ENCODE measurements at regions not wholly inside any gene's neighbourhood (a gene's known extent, or its start where the extent isn't known, plus 50 kb on each side); places are given as distances from the start of the nearest gene placed in this dataset.
"Not testable (repeated sequence)": the region's sequence is repeated elsewhere in the genome, so short reads cannot be mapped to it uniquely, and the experiment has no call there.

DNA sequence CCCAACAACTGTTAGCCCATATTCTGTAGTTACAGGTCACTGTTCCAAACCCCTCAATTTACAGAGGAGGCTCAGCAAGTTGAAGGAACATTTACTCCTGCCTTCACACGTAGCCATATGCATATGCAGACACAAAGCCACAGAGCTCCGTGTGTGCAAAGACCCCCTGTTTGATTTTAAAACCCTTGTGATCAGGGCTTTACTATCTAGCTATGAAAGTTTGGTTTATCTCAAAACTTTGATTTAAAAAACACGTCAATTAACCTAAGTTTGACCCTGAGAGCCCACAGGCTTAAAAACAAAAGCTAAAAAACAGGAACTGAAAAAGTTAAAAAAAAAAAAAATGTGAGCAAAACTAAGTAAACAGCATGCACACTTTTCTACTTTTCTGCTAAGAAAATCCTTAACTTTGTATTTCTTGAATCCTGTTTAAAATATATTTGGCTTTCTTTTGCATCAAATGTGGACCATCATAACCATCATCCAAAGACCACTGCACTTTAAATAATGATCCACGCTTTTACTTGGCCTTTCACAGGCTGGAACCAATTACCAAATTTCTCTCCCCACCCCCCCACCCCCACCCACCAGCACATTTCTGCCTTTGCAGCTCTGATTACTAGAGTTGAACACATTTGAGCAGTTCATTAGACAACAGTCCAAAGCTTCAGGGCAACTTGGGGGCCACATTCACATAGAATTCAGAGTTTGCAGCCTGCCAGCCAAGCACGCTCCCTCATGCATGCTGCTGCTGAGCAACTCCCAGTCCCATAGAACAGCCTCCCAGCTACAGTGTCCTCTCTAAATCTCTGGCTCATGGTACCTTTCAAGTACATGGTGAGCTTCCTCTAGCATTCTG, 128.8 kb upstream of the MAP3K1 start:
- DNase-seq = no peak

GRCh38 chr5:56685503-56686217, 129.7 kb upstream of the MAP3K1 start:
- DNase-seq = no peak

DNA sequence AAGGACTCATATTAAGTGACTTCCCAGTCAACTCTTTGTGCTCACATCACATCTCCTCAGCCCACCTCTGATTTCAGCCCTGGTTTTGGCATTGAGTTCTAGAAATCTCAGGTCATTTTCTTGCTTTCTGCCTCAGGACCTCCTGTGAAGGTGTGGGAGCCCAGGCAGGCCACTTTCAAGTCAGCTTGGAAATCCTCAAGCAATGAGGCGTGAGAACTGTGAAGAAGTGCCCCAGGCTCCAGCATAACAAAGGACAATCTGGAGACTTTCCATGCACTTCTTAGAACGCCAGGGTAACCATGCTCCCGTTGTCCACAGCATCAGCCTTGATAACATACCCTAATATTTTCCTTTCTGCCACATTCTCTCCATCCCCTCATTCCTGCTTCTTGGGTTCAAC, 131.2 kb upstream of the MAP3K1 start:
- no peak for DNase-seq

DNA sequence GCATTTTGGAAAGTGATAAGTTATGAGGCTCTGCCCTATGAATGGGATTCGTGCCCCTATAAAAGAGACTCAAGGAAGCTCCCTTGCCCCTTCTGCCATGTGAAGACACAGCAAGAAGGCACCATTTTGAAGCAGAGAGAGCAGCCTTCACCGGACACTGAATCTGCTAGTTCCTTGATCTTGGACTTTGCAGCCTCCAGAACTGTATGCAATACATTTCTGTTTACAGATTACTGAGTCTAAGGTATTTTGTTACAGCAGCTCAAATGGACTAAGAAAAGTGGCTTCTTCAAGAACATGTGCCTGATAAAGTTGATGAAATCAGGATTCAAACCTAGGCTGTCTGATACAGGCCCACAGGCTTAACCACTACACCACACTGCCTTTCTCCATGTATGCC, 131.6 kb upstream of the MAP3K1 start:
- no peak for DNase-seq

GRCh38 chr5:56683281-56683680, 132.1 kb upstream of the MAP3K1 start:
- no peak for DNase-seq

GRCh38 chr5:56681346-56681745, 134.0 kb upstream of the MAP3K1 start:
- DNase-seq = no peak

GRCh38 chr5:56680731-56681130, 134.6 kb upstream of the MAP3K1 start:
- DNase-seq = no peak

DNA sequence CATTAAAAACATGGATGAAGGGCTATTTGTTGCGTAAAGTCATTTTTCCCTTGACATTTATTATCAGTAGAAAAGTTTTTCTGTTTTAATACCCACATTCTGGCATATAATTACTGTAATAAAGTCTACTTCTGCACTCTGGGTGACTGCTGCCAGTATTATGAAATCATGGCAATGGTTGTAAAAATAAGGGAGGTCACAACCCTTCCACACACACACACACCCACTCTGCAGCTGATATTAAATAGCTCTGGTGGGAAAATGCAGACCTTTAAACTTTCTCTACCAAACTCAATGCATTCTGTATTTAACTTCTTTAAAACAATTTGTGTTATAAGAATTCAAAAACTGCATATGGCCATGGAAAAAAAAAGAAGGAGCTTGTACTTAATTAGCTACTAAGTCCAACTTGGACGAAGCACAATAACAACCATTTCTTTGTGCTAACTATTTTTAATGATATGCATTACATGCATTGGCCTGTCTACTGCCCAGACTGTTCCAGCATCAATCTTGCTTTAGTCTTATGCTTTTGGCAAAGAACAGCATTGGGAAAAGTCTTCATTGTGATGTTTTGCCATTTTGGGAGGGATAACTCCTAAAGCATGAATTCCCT, 137.6 kb upstream of the MAP3K1 start:
- DNase-seq = peak; percentile 27

GRCh38 chr5:56676091-56676768, 139.1 kb upstream of the MAP3K1 start:
- no peak for DNase-seq

GRCh38 chr5:56674441-56674840, 140.9 kb upstream of the MAP3K1 start:
- no peak for DNase-seq

GRCh38 chr5:56673171-56673570, 142.2 kb upstream of the MAP3K1 start:
- no peak for DNase-seq

- DNase-seq = no peak
Observed at GRCh38 chr5:56671571-56671970, 143.8 kb upstream of the MAP3K1 start.

DNA sequence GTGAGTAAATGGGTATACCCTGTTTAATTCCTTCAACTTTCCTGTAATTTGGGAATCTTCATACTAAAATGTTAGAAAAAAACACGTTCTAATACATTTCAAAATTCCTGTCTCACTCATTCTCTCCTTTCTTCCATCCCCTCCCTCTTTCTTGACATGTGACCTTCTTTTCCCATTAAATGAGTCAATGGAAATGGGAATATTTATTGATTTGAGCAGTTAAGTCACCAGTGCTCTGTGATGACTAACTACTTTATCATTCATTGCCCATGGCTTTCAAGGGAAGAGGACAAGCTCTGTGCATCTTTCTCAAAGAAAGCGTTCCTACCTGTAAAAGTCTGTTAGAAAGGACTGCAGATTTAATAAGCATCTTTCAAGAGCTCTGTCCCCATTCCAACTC, 144.4 kb upstream of the MAP3K1 start:
- DNase-seq = no peak

- DNase-seq = no peak
Observed at GRCh38 chr5:56669534-56670483, 145.5 kb upstream of the MAP3K1 start.

- no peak for DNase-seq
Observed at GRCh38 chr5:56668996-56669395, 146.4 kb upstream of the MAP3K1 start.

DNA sequence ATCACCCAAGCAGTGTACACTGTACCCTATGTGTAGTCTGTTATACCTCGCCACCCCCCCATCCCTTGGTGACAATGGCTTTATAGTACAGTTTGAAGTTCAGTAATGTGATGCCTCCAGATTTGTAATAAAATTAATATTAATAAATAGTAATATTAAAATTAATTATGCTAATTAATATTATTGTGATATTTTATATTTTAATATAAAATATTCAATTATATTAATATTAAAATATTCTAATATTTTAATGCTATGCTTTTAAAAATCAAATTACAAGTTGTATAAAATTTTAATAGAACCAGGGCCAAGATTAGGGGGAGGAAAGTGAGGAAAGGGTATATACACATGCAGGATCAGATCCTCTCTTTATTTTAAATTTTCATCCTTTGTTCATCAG, 147.7 kb upstream of the MAP3K1 start:
- no peak for DNase-seq

DNA sequence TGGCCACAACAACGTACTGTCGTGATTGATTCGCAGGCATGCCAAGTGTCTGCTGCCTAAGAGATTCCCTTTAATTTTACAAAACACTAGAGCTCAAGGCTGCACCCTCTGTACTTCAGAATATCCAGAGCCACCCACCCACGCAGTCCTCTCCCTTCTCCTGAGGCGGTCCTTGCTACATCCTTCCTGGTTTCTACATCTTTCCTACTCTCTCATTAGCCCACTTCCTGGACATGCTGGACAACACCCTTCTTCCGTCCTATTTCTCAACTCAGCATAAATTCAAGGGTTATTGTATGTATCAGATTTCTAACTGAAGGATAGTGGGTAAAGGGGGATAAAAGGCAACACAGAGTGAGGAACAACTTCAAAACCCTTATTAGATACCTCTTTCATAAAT, 148.4 kb upstream of the MAP3K1 start:
- no peak for DNase-seq

- DNase-seq = not testable (repeated sequence)
Observed at GRCh38 chr5:56665117-56665516, 150.2 kb upstream of the MAP3K1 start.

DNA sequence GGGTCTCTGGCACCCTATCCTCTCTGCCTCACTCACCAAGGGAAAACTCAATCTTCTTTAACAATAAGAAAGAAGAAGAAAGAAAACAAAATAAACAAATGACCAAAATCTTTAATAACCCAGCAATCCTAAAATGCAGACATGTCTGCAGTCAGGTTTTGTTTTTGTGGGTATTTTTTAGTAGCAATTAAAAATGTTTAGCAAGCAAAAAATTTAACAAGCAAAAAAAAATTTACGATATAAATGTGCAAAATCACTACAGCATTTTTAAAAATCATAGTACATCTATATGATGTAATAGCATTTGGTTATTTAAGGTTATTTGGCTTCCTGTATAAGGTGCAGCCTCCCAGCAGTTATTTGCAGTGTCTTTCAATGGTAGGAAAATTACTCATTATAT, 151.3 kb upstream of the MAP3K1 start:
- no peak for DNase-seq

GRCh38 chr5:56663523-56663922, 151.8 kb upstream of the MAP3K1 start:
- DNase-seq = no peak

- no peak for DNase-seq
Observed at GRCh38 chr5:56662893-56663292, 152.5 kb upstream of the MAP3K1 start.

DNA sequence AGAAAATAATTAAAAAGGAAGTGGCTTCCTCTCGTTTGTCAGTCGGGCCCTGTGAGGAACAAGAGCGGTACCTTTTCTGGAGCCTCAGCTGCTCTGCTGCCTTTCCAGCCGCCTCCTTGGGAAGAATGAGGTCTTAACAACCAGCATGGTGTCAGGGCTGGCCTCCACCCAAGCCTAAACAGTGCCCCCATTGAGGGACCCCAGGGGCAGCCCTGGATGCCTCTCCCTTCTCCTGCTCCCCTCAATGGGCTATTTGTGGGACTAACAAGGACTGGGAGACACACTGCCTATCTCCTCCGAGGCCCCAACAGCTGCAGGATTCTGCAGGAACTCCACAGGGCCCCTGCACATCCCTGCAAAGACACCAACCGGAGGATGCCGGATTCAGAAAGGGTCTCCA, 155.4 kb upstream of the MAP3K1 start:
- DNase-seq = peak; percentile 42

All from tongue (tissue), 1 donor.